GM18519 (cell line): ENCODE measurements at regions not wholly inside any gene's neighbourhood (a gene's known extent, or its start where the extent isn't known, plus 50 kb on each side); places are given as distances from the start of the nearest gene placed in this dataset.

ENCODE experiments used
- ATAC-seq: cut with Tn5 transposase; IDR thresholded peaks from one replicate; pipeline ENCODE4 v1.9.1; 2021; ENCODE audit warnings: mild to moderate bottlenecking, moderate library complexity; ENCODE audit not compliant: unreplicated experiment, low FRiP score

DNA sequence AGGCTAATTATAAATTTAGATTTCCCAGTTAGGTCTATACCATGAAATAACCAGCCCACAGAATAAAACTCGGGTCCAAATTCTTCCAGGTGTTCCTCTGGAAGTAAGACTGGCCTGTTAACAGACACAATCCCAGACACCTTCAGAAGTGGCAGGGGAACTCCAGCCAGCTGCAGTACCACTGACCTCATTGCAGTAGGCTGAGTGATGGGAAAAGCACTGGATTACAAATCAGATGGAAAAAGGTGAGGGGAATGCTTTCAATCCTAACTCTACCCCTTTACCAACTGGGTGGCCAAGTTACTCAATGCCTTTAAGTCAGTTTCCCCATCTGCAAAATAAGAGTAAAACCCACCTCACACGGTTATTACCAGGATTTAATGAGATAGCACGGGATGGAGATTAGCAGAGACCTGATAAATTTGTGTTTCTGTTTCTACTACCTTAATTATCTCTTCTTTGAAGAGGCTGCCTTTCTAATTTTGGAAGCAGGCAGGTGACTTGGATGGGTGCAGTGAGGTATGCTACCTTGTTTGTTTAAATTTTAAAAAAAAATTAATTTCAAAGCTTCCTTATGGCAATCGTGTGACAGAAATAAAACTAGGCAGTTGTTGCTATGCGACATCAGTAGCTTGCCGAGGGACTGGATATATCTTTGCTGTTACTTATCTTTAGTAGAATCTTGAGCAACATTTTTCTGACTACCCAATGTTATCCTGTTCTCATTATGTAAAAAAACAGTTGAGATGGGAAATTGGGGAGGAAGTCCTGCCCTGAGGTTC, 167.3 kb upstream of the GRIN2B start:
- no peak for ATAC-seq

DNA sequence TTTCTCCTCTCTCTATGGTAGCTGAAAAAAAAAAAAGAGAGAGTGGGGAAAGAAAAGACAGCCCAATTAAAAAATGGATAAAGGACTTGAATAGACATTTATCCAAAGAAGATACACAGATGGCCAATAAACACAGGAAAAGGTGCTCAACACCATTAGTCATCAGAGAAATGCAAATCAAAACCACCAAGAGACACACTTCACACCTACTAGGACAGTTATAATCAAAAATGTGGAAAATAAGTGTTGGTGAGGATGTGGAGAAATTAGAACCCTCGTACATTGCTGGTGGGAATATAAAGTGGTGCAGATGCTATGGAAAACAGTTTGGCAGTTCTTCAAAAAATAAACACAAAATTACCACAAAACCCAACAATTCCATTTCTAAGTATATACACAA, 172.4 kb upstream of the GRIN2B start:
- ATAC-seq, result no peak

DNA sequence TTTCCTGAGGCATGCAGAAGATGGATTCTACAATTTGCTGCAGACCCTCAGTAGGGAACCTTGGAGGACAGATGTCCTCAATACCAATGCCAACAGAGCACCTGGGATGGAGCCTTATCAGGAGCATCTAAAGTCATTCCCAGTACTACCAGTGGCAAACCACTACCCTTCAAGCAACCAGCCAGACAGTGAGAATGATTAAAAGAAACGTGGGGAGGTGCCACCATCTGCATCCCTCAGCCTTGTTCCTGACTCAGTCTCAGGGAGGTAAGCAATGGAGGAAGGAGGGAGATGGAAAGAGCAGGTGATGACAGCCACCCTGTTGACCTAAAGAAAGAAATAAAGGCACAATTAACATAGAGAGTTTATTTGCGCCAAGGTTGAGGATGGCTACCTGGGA, 175.2 kb upstream of the GRIN2B start:
- no peak for ATAC-seq

DNA sequence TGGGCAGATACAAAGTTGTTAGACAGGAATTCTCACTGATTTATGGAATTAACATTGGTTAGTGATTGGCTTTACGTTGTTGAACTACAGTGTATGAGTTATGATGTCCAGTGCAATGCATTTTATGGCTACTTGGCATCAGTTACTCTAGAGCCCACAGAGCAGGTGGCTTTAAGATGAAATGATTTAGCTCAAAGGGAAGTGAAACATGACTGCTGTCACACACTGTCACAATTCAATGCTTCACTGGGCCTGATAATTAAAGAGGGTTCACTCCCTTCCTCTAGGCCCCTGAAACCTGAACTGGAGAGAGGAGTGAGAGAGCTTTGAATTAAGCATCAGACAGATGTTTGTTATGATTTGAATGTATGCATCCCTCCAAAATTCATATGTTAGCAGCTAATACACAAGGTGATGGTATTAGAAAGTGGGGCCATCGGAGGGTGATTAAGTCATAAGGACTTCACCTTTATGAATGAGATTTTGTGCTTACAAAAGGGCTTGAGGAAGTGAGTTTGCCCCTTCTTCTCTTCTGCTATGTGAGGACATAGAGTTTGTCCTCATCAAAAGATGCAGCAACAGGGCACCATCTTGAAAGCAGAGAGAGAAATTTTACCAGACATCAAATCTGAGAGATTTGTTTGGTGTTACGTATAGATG, 175.8 kb upstream of the GRIN2B start:
- peak; percentile 96 for ATAC-seq

- ATAC-seq, result no peak
Measured at GRCh38 chr12:14164266-14164665, 182.9 kb upstream of the GRIN2B start.

DNA sequence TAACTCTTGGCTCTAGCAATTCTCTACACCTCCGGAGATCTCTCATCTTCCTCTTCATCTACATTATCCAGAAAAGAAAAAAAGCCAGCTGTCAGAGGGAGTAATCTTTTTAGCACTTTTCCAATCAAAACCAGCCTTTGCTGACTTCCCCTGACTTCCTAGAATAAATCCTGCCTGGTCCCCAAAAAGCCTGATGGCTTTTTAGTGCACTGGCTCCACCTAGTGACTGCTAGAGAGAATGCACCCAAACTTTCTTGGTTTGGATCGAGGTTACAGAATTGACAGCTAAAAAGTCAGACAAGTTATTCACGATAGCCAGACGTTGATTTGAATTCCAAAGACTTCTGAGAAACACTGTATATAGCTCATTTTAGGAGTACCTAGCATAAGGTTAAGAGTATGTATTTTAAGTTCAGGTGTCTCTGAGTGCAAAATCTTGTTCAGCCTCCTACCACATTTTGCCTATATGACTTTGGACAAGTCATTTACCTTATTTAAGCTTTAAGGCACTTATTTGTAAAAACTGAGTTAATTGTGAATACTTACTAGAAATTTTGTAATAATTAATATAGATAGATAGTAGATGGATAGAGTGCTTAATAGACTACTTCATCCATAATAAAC, 185.7 kb upstream of the GRIN2B start:
- ATAC-seq, result no peak

DNA sequence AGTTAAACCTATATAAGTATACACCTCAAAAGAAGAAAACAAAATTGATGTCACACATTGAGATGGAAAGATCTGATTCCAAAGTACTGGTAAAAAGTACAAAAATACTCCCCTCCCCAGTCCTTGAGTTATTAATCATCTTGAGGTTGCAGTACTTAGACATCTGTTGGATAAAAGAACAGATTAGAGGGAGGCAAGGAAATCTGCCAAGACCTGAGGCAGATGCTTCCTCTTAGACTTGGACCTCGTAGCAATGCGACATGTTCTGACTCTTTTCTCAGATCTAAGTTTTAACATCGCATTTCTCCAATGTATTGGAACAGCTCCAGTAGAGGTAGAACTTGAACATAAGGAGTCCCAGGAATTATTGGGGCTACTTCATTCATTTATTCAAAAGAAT, 187.9 kb upstream of the GRIN2B start:
- no peak for ATAC-seq

DNA sequence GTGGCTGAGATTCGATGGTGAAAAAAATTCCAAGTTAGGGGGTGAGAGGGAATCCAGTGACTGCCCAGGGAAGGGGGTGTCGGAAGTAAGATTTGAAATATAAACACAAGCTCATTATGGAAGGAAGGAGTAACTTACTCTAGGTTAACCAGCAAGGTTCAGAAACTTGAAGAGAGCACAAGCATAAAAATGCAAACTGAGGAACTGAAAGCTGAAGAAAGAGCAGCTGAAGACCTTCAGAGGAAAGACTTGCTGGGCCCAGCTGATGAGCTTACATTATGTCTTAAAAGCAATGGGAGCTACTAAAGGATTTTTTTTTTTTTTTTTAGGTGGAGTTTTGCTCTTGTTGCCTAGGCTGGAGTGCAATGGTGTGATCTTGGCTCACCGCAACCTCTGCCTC, 189.7 kb upstream of the GRIN2B start:
- peak; percentile 74 for ATAC-seq

DNA sequence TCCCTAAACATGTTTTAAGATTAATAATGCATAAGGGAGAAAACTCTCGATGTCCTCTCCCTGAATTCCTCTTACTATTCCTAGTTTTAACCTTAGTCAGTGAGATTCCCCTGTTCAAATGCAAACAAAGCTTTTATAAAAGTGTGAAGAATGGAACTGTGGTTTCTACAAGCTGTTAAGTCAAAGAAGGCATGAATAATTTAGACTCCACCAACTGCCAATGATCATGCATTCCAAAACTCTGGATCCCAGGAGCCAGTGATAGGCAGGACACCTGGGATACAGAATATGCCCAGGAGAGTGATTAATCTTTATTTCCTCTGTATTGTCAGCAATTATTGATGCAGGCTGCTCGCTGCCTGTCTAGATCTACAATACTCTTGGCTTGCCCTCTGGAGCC, 190.3 kb upstream of the ATF7IP start:
- ATAC-seq, result no peak

DNA sequence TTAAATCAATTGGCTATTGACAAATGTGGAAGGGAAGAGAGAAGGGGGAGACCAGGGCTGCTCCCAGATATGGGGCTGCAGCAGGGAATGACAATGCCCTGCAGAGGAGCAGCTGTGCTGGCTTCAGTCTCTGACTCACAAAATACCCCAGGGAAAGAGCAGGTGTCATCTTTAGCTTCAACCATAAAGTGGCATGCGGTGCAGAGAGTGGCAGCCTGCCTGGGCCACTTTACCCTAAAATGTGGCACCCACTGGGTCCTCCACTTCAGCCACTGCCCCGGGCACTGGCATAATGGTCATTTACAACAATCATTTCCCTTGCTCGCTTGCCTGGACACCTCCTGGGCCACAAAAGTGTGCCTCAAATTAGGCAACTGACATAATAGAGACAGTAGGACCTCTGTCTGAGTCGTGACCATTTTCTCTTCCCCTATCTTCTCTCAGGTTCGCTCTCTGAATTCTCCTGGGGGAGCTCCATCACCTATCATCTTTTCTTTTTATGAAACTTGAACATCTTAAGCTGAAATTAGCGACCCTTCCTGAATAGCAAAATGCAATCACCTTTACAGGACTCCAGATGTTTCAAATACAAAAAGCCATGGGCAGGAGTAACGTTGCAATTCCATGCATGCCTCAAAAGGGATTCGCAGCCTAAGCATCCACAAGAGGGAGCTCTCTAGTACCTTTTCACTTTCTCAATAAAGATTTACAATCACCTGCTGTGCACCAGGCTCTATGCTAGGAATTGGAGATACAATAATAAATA, 179.9 kb upstream of the ATF7IP start:
- ATAC-seq, result no peak

- no peak for ATAC-seq
Measured at GRCh38 chr12:14186193-14186502, 179.3 kb upstream of the ATF7IP start.

DNA sequence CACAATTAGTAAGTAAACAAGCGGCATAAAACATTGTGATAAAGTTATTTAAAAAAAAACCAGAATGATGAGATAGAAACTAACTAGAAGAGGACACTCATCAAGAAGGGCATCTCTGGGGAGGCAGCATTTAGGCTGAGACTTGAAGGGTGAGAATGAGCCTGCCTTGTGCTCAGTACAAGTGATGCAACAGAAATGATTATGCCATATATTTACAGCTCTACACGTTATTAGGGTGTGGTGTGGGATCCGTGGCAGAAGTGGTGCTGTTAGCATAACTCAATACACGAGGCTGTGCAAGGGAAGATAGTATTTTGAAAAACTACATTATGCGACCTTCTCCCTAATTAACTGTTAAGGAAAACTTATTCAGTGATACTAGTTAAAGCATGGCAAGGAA, 178.5 kb upstream of the ATF7IP start:
- no peak for ATAC-seq

DNA sequence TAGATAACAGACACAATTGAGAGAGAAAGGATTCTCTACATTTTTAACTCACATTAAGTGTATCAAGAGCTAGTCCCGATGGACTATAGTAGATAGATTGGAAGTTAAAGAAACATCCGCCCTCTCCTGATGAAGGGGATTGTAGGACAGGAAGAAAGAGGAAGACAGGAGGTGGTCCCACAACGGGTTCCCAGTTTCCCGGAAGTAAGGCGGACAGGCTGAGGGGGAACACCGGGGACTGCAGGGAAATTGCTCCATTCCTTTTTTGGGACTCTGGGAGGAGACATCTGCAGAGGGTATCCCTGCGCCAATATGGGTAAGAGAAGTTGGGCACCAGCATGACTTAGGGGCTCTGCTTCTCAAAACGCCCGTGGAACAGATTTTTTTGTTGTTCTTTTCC, 177.5 kb upstream of the ATF7IP start:
- no peak for ATAC-seq

DNA sequence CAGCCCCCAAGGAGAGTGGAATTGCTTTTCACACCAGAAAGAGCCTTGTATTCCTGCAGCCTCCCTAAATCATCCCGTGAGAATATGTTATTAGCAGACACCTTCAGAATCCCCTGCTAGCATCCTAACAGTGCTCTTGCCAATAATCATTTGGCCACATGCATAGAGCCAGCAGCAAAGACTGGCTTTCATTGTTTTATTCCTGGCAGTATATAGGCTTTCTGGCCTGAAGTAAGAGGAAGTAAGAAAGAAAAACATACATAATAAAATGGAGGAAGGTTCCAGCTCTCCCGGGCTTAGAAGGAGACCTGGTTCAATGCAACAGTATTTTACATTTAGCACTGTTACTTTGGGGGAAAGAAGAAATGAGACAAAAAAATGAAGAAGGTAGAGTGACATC, 176.7 kb upstream of the ATF7IP start:
- ATAC-seq, result no peak

DNA sequence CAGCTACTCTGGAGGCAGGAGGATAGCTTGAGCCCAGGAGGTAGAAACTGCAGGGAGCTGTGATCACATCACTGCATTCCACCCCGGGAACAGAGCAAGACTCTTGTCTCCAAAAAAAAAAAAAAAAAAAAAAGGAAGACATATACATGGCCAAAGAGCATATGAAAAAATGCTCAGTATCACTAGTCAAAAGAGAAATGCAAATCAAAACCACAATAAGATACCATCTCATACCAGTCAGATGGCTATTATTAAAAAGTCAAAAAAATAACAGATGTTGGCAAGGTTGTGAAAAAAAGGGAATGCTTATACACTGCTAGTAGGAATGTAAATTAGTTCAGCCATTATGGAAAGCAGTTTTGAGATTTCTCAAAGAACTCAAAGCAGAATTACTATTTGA, 174.8 kb upstream of the ATF7IP start:
- ATAC-seq, result no peak

DNA sequence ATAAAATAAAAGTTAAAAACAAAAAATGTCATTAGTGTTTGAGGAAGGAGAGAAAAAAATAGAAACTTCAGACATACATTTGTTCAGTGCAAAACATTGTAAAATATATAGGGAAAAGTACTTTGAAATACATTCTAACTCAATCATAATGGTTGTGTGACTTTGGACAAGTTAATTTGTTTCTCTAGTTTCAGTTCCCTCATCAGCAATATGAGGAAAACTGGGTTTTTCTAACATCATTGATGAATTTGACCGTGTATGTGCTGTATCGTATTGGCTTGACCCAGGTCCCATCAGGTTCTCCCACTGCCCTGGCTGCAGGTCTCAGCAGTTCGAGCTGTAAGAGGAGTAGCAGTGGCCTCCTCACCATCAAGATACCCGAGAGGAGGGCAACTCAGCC, 173.9 kb upstream of the ATF7IP start:
- no peak for ATAC-seq

- no peak for ATAC-seq
Measured at GRCh38 chr12:14193639-14194038, 171.8 kb upstream of the ATF7IP start.

- no peak for ATAC-seq
Measured at GRCh38 chr12:14194572-14194971, 170.9 kb upstream of the ATF7IP start.

DNA sequence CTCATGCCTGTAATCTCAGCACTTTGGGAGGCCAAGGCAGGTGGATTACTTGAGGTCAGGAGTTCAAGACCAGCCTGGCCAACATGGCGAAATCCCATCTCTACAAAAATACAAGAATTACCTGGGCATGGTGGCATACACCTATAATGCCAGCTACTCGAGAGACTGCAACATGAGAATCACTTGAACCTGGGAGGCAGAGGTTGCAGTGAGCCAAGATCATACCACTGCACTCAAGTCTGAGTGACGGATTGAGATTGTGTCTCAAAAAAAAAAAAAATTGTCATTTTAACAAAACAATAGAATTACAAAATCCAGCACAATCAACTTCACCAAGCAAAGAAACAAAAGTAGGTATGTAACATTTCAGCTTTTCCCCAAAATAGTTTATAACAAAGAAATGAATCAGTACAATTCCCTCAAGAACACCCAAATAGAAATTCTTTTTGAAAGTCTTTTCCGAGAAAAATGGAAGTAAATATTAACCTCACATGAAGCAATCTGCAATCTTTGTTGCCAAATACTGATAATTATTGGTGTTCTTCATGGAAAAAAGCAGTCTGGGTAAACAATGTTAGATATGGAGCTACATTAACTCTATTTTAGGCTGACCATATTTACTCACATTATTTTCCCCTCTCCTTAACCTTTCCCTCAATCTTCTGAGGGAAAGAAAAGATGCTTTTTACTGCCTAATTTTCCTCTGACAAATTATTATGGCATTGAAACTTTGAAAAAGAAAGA, 165.9 kb upstream of the ATF7IP start:
- no peak for ATAC-seq

- no peak for ATAC-seq
Measured at GRCh38 chr12:14200598-14200997, 164.9 kb upstream of the ATF7IP start.

- ATAC-seq, result no peak
Measured at GRCh38 chr12:14201291-14201690, 164.2 kb upstream of the ATF7IP start.
